Sigmoid colon (tissue), 4 donors: ENCODE measurements at regions not wholly inside any gene's neighbourhood (a gene's known extent, or its start where the extent isn't known, plus 50 kb on each side); places are given as distances from the start of the nearest gene placed in this dataset.

Experiments
- CTCF ChIP-seq, 4 experiments: fragments of 450-650 bp in 3 of 4; fragments of 200-600 bp in 1 of 4; IDR thresholded peaks; one replicate each; pipeline ENCODE4 v1.5.1; 2016 to 2019; ENCODE audit warnings: antibody characterized with exemption in 4 of 4, mild to moderate bottlenecking in 3 of 4, moderate library complexity in 2 of 4
- EP300 ChIP-seq, 4 donors: sonication (generic); formaldehyde crosslinking; IDR thresholded peaks; one replicate each; pipeline ENCODE4 v1.6.1; 2017; ENCODE audit warnings: antibody characterized with exemption in 4 of 4

DNA sequence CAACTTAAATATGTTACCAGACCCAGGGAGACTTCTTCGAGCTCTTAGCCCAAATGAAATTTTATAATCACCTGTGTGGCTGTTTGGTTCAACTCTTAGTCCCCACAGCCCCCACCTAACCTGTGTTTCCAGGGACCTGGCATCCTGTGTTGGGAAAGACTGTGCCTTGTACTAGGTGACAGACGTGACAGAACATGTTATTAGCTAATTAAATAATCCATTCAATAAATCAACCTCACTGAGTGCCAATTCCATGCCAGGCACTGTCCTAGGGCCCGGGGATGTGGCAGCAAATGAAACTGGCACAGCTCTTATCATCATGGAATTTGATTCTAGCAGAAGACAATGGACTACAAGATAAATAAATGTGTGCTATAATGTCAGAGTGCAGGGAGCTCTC, 431.9 kb downstream of the MIAT start:
- TF ChIP-seq CTCF (IDR thresholded peaks at IDR 0.05): no peak
- TF ChIP-seq EP300 (IDR thresholded peaks at IDR 0.05): no peak
